GM13976 (cell line): ENCODE measurements at regions not wholly inside any gene's neighbourhood (a gene's known extent, or its start where the extent isn't known, plus 50 kb on each side); places are given as distances from the start of the nearest gene placed in this dataset.

Experiments used
- DNase-seq: peaks from one replicate; pipeline ENCODE4 v3.0.0; 2012; ENCODE audit warnings: low spot score
- CTCF ChIP-seq: IDR thresholded peaks from 2 replicates; pipeline ENCODE4 v1.5.1; 2012; ENCODE audit warnings: borderline replicate concordance, mild to moderate bottlenecking; ENCODE audit not compliant: insufficient read depth; ENCODE audit errors: extremely low read depth, missing control alignments, control extremely low read depth
- in situ Hi-C: fragments of 300-500 bp; cut with MboI; formaldehyde crosslinking; loops from one replicate; pipeline ENCODE4 v1.12.0; 2022; ENCODE audit warnings: low sequenced_read_pairs, mixed read lengths, inconsistent platforms; ENCODE audit not compliant: unreplicated experiment

GRCh38 chr2:65835975-65836549 is 403.7 kb upstream of the SPRED2 start:
- DNase-seq = no peak
- no peak for TF ChIP-seq CTCF
- in situ Hi-C loops = no loop called here

GRCh38 chr2:65834771-65835475 is 402.5 kb upstream of the SPRED2 start:
- DNase-seq = no peak
- TF ChIP-seq CTCF = no peak
- in situ Hi-C loops = no loop called here

DNA sequence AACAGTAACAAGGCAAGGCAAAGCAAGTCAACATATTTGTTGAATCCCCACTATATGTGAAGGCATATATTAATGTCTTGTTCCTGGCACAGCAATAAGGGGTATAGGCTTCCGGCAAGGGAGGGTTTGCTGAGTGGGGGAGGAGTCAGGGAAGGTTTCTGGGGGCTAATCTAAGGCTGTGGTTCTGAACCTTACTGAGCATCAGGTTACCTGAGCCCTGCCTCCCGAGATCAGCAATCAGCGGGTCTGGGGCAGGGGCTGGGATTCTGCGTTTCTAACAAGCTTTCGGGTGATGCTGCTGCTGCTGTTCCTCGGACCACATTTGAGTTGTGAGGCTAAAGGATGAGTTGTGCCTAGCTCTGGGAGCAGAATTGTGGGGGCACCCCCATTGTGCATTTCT is 401.7 kb upstream of the SPRED2 start:
- in situ Hi-C loops = no loop called here
- no peak for TF ChIP-seq CTCF
- no peak for DNase-seq

DNA sequence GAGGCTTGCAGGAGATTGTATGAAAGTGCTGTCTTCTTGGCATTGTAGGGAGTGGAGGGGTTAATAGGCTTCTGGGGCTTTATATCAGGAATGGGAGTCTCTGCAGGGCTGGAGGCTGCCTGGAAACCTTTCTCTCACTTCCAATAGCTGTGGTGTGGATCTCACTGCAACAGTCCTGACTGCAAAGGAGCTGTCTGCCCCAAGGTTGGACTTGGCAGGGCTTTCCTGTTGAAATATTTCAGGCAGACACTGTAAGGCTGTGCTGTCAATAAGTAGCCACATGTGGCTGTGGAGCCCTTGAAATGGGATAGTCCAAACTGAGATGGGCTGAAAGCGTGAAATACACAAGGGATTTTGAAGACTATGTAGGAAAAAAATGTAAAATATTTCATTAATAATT is 399.1 kb upstream of the SPRED2 start:
- in situ Hi-C loops = no loop called here
- no peak for TF ChIP-seq CTCF
- DNase-seq = no peak

- no peak for TF ChIP-seq CTCF
- in situ Hi-C loops = no loop called here
- no peak for DNase-seq
These were observed 394.2 kb upstream of the SPRED2 start for GRCh38 chr2:65826567-65826966.

DNA sequence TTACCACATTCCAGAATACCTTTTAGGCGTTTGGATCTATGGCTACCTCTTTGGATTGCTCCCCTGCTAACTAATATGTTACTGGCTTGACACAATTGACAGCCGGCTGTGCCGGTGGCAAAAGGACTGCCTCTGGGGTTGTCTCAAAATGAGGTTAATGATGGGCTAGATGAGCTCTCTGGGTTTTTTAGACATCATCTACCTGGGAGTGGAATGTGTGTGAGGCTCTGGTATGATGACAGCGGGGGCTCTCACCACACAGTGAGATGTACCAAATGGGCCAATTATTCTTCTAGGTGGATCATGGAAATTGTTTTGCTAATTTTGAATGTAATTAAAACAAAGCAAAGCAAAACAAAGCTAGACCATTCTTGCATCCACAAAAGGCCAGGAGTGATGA is 391.1 kb upstream of the SPRED2 start:
- in situ Hi-C loops = no loop called here
- TF ChIP-seq CTCF = no peak
- no peak for DNase-seq
